NCI-H510A treated with DMSO at 0.1 percent for 48 hours (cell line): ENCODE measurements at regions not wholly inside any gene's neighbourhood (a gene's known extent, or its start where the extent isn't known, plus 50 kb on each side); places are given as distances from the start of the nearest gene placed in this dataset.
"Not testable (repeated sequence)": the region's sequence is repeated elsewhere in the genome, so short reads cannot be mapped to it uniquely, and the experiment has no call there.

Experiments
- DNase-seq: peaks from one replicate; lab custom pipeline; 2025; lab: John Stamatoyannopoulos, UW

DNA sequence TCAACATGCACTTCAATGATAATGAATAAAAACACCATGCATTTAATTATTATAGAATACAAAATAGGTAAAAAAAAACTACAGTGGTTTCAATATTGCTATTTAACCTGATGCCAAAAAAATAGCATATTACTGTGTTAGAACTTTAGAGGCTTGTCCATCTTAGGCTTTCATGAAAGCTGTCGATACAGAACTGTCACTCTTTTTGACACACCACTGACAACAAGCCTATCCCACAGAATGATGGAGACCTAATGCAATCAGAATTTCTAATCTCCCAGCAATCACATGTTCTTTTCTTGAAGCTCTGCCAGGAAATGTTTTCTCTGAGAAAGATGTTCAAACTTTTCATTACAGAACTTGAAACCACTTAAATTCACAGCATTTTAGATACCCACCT is 490.3 kb upstream of the EPHA6 start:
- DNase-seq: no peak

GRCh38 chr3:96330795-96331194 is 483.6 kb upstream of the EPHA6 start:
- no peak for DNase-seq

DNA sequence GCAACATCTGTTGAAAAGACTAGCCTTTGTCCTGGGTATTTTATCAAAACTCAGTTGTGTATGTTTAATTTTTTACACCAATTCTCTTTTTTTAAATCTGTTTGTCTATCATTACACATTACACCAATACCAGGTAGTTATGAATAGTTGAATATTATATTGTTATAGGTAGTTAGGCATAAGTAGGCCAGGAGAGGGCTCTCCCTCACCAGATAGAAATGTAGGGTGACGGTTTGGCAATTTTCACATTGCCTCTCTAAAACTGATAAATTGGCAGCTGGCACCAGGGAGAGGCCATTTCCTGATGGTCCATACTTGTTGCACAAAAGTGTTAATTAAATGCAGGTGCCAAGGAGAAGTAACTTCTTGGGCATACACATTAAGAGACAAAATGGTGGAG is 483.1 kb upstream of the EPHA6 start:
- DNase-seq: no peak

GRCh38 chr3:96334779-96335178 is 479.6 kb upstream of the EPHA6 start:
- no peak for DNase-seq

- DNase-seq: no peak
Observed at GRCh38 chr3:96347289-96347688, 467.1 kb upstream of the EPHA6 start.

DNA sequence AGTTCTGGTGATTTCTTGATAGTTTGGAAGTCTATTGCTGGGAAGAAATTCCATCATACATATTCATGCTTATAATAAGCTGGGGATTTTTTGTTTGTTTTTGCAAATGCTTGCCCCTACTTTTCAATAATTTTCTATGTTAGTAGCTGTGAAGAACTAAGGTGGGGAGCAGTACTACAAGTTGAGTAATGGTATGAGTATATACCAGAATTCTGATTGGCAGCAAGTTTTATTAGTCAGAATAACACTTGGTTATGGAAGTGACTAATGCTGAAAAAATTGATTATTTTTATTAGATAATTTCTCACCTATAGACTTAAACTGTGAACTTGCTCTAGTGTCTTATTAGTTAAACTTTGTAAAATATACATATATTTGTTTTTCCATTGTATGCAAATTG is 462.8 kb upstream of the EPHA6 start:
- DNase-seq: not testable (repeated sequence)

GRCh38 chr3:96354106-96354505 is 460.3 kb upstream of the EPHA6 start:
- no peak for DNase-seq

- DNase-seq: no peak
Observed at GRCh38 chr3:96354742-96355141, 459.7 kb upstream of the EPHA6 start.

GRCh38 chr3:96361241-96361640 is 453.2 kb upstream of the EPHA6 start:
- no peak for DNase-seq

DNA sequence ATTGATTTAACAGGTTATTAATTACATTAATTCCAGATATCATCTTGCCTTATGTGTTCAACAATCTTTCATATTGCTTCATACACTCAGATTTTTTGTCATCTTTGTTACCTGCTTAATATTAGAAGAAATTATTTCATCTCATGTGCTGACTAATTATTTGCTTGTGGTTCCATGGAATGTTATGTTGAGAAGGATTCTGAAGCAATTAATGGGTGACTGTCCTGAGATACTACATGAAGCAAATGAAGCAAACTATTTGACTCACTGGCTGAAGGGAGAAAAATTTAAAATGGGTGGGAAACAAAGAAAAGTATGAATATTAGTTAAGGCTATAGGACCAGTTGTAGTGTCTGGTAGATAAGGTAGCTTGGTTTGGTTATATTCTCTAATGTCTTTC is 443.8 kb upstream of the EPHA6 start:
- no peak for DNase-seq

DNA sequence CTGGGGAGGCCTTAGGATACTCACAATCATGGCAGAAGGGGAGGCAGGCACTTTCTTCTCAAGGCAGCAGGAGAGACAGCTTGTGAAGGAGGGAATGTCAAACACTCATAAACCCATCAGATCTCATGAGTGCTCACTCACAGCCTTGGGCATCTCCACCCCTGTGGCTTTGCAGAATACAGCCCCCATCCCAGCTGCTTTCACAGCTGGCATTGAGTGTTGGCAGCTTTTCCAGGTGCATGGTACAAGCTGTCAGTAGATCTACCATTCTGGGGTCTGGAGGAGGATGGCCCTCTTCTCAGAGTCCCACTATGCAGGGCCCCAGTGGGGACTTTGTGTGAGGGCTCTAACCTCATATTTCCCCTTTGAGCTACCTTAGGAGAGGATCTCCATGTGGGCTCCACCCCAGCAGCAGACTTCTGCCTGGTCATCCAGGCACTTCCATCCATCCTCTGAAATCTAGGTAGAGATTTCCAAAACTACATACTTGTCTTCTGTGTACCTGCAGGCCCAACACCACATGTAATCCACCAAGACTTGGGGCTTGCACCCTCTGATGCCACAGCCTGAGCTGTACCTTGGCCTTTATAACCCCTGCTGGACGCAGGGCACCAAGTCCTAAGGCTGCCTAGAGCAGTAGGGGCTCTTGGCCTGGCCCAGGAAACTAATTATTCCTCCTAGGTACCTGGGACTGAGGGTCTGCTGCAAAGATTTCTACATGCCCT is 404.2 kb upstream of the EPHA6 start:
- no peak for DNase-seq

DNA sequence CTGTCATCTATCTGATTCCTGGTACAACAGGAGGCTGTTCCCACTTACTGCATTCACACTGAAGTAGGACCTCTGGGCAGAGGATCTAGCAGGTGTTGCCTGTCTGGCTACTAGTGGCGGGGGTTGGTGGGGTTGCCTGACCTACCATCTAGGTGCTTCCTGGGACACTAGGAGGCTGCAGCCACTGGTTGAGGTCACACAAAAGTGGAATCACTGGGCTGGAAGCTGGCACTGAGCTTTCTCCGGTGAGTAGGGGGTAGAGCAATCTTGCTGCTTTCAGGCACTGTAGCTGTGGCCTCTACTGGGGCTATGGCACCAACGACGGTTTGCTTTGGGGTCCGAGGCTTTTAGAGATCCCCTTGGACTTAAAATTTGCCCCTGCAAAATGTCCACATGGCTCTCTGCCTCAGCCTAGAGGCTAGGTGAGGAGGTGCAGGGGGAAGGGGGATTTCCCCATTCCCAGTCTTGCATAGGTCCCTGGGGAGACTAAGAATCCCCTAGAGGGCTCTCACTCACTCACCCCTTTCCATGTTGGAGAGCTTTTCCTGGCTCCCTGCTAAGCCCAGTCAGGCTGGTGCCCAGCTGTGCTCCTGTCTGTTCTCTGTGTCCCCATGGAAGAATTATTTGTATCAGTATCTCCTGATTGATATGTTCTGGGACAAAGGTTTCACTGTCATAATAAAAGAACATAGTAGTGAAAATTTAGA is 397.7 kb upstream of the EPHA6 start:
- DNase-seq: no peak

DNA sequence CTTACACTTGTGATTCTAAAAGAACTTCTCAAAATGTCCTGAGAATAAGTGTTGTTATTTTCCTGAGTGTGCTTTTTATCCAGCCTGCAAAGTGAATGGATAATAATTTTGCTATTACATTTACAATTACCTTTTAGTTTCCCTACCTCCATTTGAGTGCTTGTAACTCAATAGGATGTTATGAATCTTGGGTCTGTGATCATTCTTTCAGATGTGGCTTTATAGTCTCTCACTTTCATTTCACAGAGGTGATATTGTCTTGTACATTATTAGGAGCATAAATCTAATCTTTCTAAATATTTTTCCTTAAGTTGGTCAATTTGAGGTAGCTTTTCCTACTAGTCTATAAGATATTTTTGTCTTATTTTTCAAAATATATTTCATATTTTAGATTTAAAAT is 386.3 kb upstream of the EPHA6 start:
- DNase-seq: no peak

- DNase-seq: no peak
Observed at GRCh38 chr3:96430079-96430478, 384.3 kb upstream of the EPHA6 start.

DNA sequence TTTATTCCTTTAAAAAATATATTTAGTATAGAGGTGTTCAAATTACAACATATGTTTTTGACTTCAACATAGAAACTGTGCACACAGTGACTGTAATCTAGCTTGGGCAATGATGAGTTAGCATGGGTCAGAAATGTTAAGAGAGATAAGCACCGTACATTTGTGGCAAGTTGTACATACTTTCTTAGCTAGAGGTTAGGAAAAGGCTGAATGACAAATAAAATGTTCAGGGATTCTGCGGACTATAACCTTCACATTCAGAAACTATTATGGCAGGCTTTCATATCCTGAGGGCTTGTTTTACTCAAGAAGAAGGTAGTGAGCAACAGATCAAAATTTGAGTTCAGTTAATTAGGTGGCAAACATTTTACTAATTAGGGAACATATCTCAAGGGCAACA is 379.7 kb upstream of the EPHA6 start:
- DNase-seq: no peak

DNA sequence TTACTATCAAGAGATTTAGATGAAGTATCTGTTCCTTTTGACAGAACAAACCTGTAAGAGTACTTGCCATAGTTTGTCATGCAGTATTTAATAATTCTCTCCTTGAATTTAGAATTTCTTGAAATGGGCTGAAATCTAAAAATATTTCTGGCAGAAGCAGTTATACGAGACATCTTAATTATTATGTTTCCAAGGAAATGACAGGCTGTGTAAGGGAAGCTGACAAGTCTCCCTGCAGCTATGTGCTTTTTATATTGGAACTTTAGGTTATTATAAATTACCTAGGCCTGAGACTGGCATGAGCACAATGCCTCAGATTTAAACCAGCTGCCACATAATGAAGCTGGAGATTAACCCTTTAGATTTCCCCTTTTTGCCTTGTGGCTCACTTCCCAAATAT is 365.0 kb upstream of the EPHA6 start:
- no peak for DNase-seq

DNA sequence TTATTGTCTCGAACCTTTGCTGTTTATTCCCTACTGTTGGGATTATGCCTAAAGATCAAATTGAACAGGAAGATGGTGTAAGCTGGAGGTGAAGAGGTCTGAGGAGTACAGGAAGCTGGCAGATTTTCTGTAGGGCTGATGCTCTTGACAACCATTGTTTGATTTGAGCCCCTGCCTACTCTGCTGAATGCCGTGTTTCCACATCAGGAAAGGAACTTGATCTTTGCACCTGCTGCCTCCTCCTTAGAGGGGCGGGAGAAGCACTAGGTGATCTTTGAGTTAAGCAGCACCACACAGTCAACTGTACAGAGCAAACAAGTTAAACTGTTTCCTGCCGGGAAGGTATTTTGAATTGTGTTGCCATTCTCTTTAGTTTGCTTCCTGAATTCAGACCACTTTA is 364.6 kb upstream of the EPHA6 start:
- peak; percentile 76 for DNase-seq

DNA sequence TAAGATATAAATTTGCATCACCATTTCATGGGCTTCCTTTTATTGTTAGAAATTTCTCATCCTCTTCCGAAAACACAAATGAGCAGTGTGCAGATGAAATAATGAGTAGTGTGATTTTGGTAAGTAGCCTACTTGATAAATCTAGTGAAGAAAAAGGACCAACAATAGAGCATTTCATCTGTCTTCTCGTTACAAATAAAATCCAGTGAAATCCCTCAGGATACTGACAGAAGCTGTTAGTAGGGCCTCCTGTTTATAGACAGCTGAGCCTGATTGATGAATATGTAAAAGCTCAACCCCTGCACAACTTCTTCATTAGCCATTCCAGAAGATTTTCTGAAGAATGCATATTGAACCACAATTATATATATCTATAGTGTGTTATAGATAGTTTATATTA is 363.7 kb upstream of the EPHA6 start:
- no peak for DNase-seq

- DNase-seq: no peak
Observed at GRCh38 chr3:96465521-96465920, 348.9 kb upstream of the EPHA6 start.

- no peak for DNase-seq
Observed at GRCh38 chr3:96466441-96466840, 348.0 kb upstream of the EPHA6 start.

DNA sequence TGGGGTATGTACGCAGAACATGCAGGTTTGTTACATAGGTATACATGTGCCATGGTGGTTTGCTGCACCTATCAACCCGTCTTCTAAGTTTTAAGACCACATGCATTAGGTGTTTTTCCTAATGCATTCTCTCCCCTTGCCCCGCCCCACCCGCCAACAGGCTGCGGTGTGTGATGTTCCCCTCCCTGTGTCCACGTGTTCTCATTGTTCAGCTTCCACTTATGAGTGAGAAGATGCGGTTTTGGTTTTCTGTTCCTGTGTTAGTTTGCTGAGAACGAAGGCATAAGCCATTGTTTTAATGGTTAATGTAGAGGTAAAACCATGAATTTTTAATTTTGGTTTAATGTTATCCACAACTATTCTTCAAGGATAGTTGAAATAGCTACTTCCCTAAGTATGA is 346.8 kb upstream of the EPHA6 start:
- no peak for DNase-seq

DNA sequence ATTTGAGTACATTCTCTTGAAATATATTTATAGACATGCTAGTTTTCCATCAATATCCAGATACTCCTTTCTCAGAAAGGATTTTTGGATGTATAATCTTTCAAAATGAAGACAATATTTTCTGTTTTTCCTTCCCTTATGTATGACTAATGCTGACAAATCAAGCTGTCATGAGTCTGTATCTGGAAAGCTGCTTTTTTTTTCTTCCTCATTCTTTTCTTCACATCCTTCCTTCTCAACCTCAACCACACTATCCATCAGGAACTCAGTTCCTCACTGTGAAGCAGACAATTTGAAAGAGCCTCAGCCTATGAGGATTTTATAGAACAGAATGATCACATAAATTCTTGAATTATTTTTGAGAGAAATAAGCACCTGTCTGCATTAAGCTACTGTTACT is 335.9 kb upstream of the EPHA6 start:
- no peak for DNase-seq

DNA sequence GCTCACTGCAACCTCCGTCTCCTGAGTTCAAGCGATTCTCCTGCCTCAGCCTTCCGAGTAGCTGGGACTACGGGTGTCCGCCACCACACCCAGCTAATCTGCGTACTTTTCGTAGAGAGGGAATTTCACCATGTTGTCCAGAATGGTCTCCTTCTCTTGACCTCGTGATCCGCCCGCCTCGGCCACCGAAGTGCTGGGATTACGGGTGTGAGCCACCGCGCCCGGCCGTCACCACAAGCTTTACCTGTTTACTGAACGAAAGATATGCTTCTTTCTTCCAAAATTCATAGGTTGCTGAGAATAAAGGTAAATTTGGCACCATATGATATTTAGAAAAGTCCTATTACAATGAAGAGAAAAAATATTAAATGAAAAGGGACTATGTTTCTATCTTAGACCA is 333.5 kb upstream of the EPHA6 start:
- DNase-seq: no peak

DNA sequence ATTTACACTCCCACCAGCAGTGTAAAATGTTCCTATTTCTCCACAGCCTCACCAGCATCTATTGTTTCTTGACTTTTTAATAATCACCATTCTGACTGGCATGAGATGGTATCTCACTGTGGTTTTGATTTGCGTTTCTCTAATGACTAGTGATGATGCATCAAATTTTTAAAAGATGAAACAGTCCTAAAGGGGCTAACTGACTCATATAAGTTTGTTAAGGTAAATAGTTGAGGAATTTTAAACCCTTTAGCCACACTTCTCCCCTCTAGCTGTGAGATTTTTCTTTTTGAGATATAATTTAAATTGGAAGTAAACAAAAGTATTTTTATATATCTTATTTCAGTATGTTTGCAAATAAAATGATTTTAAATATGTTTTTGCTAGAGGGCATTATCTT is 331.2 kb upstream of the EPHA6 start:
- not testable (repeated sequence) for DNase-seq
